HG02840 (cell line): ENCODE measurements at regions not wholly inside any gene's neighbourhood (a gene's known extent, or its start where the extent isn't known, plus 50 kb on each side); places are given as distances from the start of the nearest gene placed in this dataset.
"Not testable (repeated sequence)": the region's sequence is repeated elsewhere in the genome, so short reads cannot be mapped to it uniquely, and the experiment has no call there.

Experiments used
- ATAC-seq: cut with Tn5 transposase; IDR thresholded peaks from one replicate; pipeline ENCODE4 v1.9.1; 2021; ENCODE audit warnings: mild to moderate bottlenecking, moderate library complexity, moderate number of reproducible peaks; ENCODE audit not compliant: unreplicated experiment, low FRiP score

DNA sequence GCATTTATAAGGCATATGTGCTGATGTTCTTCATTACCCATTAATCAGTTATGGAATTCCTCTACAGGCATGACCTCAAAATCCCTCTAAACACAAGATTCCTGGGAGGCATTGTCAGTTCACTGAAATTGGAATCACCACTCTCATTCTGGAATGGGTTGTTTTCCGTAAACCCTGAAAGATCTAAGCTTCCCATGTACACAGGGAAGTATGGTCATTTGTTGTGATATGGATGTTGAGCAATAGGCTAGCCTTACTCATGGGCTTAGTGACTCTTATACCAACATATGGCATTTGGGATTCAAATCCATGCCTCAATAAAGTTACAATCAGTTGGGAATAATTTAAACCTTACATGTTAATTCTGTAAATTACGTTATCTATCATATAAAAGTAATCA is 258.0 kb downstream of the XPNPEP1 start:
- ATAC-seq = no peak

DNA sequence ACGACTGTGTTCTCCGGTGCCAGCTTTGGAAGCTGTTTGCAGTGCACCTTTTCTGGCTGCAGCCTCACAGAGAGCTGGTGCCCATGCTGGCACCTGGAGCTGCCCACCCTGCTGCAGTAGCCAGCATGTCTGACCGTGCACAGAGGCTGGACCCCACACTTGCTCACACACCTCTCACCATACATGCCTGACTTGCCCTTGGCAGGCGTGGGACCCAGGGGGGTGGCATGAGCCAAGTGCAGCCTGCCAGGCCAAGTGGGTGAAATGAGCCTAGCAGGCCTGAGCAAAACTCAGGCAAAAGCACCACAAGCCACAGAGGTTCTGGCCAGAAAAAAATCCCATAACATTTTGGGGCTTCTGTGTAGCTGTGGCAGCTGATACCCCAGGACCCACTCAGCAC is 258.8 kb downstream of the XPNPEP1 start:
- no peak for ATAC-seq

DNA sequence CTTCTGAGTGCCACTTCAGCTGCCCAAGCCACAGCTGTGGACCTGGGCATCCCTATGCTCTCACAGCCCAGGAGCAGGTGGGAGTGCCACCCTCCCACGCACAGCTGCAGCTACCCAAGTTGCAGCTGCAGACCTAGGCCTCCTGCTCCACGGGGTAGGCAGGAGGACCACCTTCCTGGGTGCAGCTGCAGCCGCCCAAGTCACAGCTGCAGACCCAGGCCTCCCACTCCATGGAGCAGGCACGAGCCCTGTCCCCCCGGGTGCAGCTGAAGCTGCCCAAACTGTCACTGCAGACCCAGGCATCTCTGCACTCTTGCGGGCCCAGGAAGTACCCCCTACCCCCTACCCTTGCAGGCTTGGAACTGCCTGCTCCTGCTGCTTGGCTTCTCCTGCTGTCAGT is 260.2 kb downstream of the XPNPEP1 start:
- no peak for ATAC-seq

DNA sequence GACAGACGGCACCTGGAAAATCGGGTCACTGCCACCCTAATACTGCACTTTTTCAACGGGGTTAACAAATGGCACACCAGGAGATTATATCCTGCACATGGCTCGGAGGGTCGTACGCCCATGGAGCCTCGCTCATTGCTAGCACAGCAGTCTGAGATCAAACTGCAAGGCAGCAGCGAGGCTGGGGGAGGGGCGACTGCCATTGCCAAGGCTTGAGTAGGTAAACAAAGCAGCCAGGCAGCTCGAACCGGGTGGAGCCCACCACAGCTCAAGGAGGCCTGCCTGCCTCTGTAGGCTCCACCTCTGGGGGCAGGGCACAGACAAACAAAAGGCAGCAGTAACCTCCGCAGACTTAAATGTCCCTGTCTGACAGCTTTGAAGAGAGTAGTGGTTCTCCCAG is 270.7 kb downstream of the XPNPEP1 start:
- ATAC-seq = not testable (repeated sequence)

DNA sequence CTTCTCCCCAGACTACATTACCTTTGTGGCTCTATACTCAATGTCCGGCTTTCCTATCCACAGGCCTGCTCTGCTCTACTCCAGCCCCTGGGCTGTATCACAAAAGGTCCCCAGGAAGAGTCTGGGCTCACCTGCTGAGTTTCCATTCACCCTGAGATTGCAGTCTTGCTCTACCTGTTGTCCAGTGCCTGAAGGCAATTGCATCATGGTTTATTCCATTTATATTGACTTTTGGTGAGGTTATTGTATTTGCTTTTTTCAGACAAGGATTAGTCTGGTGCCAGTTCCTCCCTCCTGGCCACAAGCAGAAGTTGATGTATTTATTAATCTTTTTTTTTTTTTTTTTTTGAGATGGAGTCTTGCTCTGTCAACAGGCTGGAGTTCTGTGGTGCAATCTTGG is 273.1 kb downstream of the XPNPEP1 start:
- no peak for ATAC-seq

DNA sequence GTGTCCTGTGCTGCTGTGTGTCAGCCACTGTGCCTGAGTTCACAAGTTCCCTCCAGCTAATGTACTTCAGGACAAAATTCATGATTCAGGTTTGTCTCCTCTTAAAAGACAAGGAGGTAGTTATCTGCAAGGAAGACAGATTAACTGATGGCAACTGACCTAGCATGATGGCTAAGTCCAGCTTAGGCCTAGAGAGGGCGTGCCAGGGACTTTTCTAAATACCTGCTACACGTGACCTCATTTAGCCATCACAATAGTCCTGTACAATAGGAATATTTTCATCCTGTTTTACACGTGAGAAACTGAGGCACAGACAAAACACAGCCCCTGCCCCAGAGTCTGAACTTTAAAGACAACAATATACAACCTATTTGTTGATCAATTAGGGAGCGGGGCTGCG is 275.7 kb downstream of the XPNPEP1 start:
- no peak for ATAC-seq

DNA sequence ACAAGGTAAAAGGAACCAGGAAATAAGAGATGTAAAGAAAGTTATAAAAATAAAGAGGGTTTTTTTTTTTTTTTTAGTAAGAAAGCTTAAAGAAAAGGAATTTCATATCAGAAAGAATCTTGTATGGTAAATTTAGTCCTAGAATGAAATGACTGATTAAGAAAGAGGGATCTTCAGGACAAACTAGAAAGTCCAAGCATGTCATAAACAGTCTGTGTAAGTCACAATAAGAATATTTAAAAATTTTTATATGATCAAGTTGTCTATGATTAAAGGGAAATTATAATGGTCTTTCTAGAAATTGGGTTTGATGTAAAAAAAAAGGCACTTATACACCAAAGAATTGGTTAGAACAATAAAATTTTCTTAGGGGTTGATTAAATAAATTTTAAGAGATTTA is 289.5 kb downstream of the XPNPEP1 start:
- no peak for ATAC-seq

DNA sequence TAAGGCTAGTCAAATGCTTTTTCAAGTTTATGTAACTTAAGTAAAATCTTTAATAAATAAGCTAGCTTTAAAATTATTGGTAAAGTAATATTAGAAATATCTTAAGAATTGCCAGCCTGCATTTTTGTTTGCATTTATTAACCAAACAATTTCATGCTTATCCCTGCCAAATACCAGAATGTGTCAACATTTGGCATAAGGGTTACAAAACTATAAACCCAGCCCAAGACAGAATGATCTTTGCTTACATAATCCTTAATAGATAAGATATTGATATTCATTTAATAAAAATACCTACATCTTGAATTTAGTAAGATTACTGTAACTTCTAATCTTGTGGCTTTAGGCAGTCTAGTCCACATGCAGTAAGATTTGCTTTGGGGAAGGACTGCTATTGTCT is 290.3 kb downstream of the XPNPEP1 start:
- not testable (repeated sequence) for ATAC-seq

DNA sequence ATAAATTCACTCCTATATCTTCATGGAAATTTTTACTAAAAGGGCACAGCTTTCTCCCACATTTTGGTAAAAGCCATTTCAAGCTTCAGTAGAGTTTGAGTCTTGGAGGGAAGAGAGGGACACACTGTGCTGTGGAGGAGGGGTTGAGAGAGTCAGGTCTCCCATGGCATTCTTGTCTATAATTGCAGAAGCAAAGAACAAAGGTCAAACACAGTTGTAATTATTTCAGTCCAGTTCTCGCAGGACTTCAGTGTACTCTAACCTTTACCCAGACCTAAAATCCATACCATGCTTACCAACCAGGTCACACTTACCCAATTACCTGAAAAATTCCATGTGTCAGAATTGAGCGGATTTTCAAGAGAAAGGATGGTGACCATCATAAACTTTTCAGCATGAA is 298.4 kb downstream of the XPNPEP1 start:
- no peak for ATAC-seq

DNA sequence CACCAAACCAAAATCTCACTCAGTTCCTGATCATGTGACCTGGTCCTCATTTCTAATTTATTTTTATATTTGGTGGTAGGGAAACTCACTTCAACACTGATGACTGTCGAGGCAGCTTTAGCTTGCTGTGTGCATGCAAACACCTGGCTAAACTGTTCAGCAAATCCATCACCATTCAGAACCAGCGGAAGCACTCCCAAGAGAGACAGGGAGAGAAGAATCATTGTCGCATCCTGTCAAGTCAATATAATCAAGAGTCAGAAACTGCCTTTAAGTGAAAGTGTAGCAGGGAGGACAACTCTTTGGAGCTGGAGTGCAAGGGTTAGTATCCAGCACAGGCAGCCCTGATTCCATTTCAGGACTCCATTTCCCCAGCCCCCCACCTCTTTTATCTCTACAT is 300.7 kb downstream of the XPNPEP1 start:
- ATAC-seq = no peak

DNA sequence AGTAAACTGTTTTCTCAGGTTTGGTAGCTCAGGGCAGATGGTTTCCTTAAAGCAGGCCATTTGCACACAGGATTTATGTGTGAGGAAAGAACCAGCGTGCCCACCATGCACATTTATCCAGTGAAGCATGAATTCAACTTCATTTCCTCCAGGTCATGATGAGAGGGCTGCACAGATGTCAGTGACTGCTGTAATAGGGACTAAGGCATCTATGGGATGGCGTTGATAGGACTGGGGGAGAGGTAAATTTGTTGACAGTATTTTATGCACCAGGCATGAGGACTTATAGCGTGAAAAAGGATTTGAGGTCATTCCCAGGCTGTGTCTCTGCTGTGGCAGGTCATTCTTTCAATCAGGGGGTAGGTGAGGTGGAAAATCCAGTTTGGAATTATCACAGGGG is 302.9 kb downstream of the XPNPEP1 start:
- no peak for ATAC-seq

DNA sequence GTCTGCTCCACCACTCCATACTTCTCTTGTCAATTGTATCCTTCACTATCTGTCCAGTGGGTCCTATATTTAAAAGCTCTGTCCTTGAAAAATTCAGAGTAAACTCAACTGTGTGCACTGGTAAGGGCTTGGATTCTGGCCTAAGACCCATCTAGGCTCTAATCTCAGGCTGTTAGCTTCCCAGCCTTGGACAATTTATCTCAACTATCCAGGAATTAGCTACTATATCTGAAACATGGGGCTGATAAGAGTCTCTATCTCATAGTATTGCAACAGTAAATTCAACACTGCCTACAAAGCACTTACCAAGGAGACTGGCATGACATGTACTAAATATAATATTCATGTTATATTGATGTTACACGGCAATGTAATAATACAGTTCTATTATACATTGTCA is 303.4 kb downstream of the XPNPEP1 start:
- no peak for ATAC-seq

DNA sequence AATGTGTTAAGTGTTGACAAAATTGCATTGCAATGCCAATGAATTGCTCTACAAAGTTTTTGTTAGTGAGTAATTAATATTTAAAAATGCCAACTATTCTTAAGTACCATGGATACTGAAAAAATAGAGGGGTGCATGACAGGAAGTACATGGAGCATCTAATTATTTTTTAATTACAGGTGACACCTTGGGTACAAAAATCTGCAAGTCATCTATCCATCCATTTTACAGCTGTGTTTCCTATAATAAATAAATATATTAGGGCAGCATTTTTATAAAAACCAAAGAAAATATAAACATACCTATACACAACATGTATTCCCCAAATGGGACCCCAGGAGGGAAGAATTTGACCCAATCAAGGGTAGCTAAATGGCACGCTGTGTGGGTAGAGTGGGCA is 304.6 kb downstream of the XPNPEP1 start:
- ATAC-seq = no peak

DNA sequence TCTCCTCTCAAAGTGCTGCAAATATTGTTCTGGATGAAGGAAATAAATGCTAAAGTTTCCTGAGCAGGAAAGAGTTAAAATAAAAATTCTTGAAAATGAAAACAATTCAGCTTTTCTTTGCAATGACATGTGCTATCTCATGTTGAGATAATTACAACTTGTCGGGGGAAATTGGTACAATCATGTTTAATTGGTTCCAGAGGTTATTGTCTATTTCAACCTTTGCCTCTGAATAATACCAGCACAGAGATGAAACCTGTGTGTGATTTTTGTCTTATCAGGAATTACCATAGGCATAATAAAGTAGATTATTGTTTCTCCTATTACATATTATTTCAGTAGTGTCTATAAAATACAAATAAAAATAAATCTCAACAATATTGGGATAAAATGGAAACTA is 305.0 kb downstream of the XPNPEP1 start:
- ATAC-seq = no peak

DNA sequence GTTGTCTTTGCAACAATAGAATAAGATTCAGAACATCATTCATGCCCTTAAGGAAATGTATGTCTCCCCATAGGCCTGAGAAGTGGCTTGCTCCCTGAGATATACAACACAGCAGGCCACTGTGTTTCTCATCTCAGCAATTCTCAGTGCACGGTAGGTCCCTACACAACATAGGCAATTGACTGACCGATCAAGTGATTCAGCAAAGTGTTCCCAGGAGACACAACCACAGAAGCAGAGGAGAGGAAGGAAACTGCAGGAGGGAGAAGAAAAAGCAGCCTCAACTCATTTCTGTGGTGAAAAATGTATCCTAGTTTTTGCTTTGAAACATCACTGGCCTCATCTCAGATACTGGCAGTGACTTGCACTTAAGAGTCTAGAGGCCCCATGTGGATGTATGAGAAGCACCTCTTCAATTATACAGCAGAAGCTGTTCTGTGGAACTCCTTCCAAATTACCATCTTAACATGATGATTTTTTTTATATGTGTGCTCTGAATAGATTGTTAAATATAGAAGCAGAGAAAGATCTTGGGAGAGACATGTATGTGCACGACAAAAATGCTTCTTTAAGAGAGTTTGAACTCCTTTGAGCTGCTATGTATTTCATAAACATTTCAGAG is 306.8 kb downstream of the XPNPEP1 start:
- ATAC-seq = no peak

DNA sequence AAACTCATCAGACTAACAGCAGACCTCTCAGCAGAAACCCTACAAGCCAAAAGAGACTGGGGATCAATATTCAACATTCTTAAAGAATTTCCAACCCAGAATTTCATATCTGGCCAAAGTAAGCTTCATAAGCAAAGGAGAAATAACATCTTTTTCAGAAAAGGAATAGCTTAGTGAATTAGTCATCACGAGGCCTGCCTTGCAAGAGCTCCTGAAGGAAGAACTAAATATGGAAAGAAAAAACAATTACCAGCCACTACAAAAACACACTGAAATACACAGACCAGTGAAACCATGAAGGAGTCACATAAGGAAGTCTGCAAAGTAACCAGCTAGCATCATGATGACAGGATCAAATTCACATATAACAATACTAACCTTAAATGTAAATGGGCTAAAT is 328.0 kb downstream of the XPNPEP1 start:
- not testable (repeated sequence) for ATAC-seq

DNA sequence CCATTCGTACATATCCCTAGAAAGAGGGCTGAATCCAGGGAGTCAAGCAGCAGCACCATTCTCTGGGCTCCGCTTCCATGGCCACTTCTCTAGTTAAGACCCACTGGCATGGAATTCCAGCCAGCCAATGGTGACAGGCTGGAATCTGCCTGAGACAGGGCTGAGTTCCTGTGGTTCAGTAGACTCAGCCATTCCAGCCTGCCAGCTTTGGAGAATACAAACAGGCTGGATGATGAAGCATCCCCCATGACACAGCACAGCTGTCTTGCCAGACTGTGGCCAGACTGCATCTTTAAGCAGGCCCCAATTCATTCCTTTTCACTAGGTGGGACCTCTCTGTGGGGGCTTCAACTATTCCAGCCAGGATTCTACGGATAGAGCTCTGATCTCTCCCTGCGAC is 329.6 kb downstream of the XPNPEP1 start:
- ATAC-seq = no peak

DNA sequence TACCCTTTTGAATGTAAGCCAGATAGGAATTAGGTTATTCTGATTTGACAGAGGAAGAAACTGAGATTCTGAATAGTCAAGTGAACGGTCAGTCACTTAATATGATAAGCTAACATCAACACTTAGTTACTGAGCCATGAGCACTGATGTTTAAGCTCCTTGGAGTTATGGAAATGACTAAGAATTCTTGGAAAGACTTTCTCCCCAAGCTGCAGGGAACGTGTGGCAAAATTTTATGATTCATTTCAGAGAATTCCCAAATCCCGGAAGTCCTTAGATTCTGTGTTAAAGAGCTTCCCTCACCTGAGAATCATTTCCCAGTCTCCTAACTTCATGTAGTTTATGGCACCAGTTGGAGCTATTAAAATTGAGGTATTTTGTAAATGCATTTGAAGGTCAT is 330.9 kb downstream of the XPNPEP1 start:
- ATAC-seq = no peak

DNA sequence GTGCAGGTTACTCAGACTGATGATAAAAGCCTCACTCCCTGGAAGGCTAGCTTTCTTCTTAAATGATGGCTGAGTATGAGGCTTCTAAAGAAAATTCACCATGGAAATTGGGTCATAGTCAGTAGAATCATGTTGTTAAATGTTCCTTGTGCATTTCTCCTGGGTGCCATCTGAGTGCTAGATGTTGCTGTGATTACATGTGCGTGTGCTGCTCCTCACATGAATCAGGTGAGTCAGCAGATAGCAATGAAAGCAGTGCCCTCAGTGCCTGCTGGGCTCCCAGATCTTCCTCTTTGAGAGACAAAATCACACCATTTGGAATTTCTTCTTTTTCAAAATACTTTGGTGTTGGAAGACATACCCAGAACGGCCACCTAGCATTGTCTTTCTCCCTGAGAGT is 331.7 kb downstream of the XPNPEP1 start:
- ATAC-seq = no peak

DNA sequence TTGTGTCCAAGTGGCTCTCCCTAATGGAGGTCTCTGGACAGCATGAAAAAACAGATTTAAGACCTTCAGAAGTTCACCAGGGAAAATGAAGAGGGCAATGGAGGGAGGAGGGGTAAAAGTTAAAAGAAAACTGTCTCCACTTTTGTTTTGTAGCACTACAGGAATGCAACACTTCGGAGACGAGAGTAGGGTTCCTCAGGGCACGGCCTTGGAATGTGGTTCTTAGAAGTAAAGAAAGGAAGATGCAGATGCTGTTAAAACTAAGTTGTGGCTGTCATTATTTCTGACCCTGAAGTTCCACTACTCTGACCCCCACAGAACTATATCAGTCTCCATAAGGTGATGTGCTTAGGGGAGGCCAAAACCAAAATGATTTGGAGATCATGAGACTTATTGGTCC is 335.1 kb downstream of the XPNPEP1 start:
- ATAC-seq = no peak

DNA sequence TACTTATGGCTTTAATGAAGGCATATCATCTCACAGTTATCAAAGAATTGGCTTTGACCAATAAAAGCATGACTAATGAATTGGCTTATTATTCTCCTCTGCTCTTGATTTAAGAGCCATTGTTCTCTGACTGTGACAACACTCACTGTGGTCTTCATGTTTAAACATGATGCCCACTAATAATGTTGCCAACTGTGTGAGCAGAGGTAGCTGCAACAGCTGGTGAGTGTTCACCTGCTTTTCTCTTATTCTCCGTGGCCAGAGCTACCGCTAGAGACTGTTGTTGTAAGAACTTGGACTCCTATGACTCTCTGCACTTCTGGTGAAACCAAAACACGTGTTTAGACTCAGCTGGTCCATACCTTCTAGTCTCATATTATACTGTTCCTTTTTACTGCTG is 335.9 kb downstream of the XPNPEP1 start:
- ATAC-seq = no peak

DNA sequence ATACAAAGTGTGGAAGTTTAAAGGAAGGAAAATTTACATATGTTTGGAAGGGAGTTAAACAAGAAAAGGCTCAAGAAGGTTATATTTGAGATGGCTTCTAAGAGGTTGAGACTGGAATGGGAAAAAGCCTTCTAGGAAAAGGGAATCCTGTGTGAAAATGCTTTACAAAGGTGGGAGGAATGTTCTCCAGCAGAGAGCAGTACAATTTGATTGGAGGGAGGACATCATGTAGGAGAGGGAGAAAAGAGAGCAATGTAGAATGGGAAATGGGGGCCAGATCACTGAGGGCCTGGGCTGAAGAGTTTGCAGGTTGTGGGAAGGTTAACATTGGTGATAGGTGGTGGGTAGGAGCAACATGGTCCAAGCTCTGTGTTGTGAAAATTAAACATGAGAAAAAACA is 366.9 kb downstream of the XPNPEP1 start:
- ATAC-seq = no peak

DNA sequence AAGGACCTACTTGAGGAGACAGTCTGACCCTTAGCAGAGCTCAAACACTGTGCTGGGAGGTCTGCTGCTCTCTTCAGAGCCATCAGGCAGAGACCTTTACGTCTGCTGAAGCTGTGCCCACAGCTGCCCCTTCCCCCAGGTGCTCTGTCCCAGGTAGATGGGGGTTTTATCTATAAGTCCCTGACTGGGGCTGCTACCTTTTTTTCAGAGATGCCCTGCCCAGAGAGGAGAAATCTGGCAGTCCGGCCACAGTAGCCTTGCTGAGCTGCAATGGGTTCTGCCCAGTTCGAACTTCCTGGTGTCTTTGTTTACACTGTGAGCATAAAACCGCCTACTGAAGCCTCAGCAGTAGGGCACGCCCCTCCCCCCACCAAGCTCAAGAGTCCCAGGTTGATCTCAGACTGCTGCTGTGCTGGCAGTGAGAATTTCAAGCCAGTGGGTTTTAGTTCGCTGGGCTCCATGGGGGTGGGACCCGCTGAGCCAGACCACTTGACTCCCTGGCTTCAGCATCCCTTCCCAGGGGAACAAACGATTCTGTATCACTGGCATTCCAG is 381.2 kb downstream of the XPNPEP1 start:
- not testable (repeated sequence) for ATAC-seq
